Ishikawa (cell line): ENCODE measurements at regions not wholly inside any gene's neighbourhood (a gene's known extent, or its start where the extent isn't known, plus 50 kb on each side); places are given as distances from the start of the nearest gene placed in this dataset.

Experiments
- EGR1 ChIP-seq: IDR thresholded peaks from 2 replicates; pipeline ENCODE4 v1.6.1; 2012
- RAD21 ChIP-seq: IDR thresholded peaks from 2 replicates; pipeline ENCODE4 v1.6.1; 2012; ENCODE audit warnings: low read depth
- TCF12 ChIP-seq: IDR thresholded peaks from 2 replicates; pipeline ENCODE4 v1.6.1; 2012; ENCODE audit warnings: low read depth
- YY1 ChIP-seq: IDR thresholded peaks from 2 replicates; pipeline ENCODE4 v1.6.1; 2012; ENCODE audit warnings: low read depth
- ZBTB7A ChIP-seq: IDR thresholded peaks from 2 replicates; pipeline ENCODE4 v1.6.1; 2012; ENCODE audit warnings: low read depth

DNA sequence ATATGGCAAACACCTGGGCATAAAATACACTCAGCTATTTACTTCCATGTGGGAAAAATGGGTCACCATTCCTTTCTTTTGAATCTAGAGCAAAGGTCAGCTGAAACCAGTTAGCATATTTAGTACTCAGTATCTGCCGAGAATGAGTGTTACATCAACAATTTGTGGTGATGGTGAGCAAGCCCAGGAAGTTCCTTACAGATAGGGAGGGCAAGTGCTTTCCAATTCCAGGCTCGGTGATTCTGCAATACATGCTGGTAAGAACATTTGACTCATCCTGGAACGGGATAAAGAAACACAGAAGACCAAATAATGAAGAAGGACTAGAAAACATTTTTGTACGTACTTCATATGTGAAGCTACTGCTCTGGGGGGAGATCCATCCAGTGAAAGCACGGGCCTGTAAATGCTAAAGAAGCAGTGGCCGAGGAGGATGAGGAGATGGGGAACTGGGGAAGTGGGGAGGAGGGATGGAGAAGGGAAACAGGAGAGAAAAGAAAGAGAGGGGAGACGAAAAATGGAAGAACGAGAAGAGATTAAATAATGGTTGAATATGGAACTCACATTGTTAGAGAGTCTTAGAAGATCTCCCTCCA lies 251.9 kb downstream of the TTC32 start:
- no peak for TF ChIP-seq YY1
- TF ChIP-seq ZBTB7A, result no peak
- no peak for TF ChIP-seq EGR1
- TF ChIP-seq TCF12, result no peak
- no peak for TF ChIP-seq RAD21
